Fibroblast of lung (primary cell): ENCODE measurements at regions not wholly inside any gene's neighbourhood (a gene's known extent, or its start where the extent isn't known, plus 50 kb on each side); places are given as distances from the start of the nearest gene placed in this dataset.

Experiments used
- DNase-seq, 2 donors: peaks; one replicate each; pipeline versions ENCODE4 v3.0.0 to v3.0.0-alpha.2; 2010; ENCODE audit warnings: low read depth in 2 of 2
- H2AFZ ChIP-seq: 2 replicates; pipeline ENCODE4 v1.5.1; 2012; ENCODE audit warnings: low read length, control low read depth, inconsistent platforms
- H3K27ac ChIP-seq: 2 replicates; pipeline ENCODE4 v1.5.1; 2011; ENCODE audit warnings: low read length, control low read depth; ENCODE audit not compliant: insufficient read depth
- H3K27me3 ChIP-seq: 2 replicates; pipeline ENCODE4 v1.5.1; 2011; ENCODE audit warnings: mild to moderate bottlenecking, low read length; ENCODE audit not compliant: control insufficient read depth, insufficient read depth
- H3K36me3 ChIP-seq: 2 replicates; pipeline ENCODE4 v1.5.1; 2011; ENCODE audit warnings: low read length; ENCODE audit not compliant: control insufficient read depth, insufficient read depth
- H3K4me1 ChIP-seq: 2 replicates; pipeline ENCODE4 v1.5.1; 2011; ENCODE audit warnings: low read length; ENCODE audit not compliant: control insufficient read depth, insufficient read depth; ENCODE audit errors: extremely low read depth
- H3K4me2 ChIP-seq: 2 replicates; pipeline ENCODE4 v1.5.1; 2011; ENCODE audit warnings: low read length, control low read depth; ENCODE audit not compliant: insufficient read depth; ENCODE audit errors: extremely low read depth
- H3K4me3 ChIP-seq, 4 experiments: fragments of 200-600 bp in 1 of 4; sonication (generic) in 1 of 4; replicated peaks in 1 of 4; 2 replicates each; pipeline ENCODE4 v1.5.1; 2011 to 2016; ENCODE audit warnings: low read length in 4 of 4, low read depth in 3 of 4, mild to moderate bottlenecking in 3 of 4, control low read depth in 2 of 4, inconsistent platforms in 1 of 4, mixed read lengths in 1 of 4; ENCODE audit not compliant: insufficient read depth in 1 of 4; ENCODE audit errors: control extremely low read depth in 1 of 4
- H3K79me2 ChIP-seq: 2 replicates; pipeline ENCODE4 v1.5.1; 2012; ENCODE audit warnings: mild to moderate bottlenecking, low read length, inconsistent platforms; ENCODE audit not compliant: control insufficient read depth, insufficient read depth
- H3K9ac ChIP-seq: 2 replicates; pipeline ENCODE4 v1.5.1; 2011; ENCODE audit warnings: mild to moderate bottlenecking, low read length, control low read depth; ENCODE audit not compliant: insufficient read depth
- H3K9me3 ChIP-seq: 2 replicates; pipeline ENCODE4 v1.5.1; 2012; ENCODE audit warnings: low read depth, low read length; ENCODE audit not compliant: control insufficient read depth, insufficient read depth
- H4K20me1 ChIP-seq: 2 replicates; pipeline ENCODE4 v1.5.1; 2011; ENCODE audit warnings: low read length; ENCODE audit not compliant: control insufficient read depth, insufficient read depth; ENCODE audit errors: extremely low read depth
- EZH2 ChIP-seq: IDR thresholded peaks from 2 replicates; pipeline ENCODE4 v1.5.1; 2012; ENCODE audit warnings: low read length, control low read depth, mild to moderate bottlenecking; ENCODE audit errors: missing control alignments
- TF ChIP-seq, protein P1 (sequence below), 2 donors: IDR thresholded peaks in 1 of 2; conservative IDR thresholded peaks in 1 of 2; 1 replicate in 1 of 2; 2 replicates in 1 of 2; pipeline ENCODE4 v1.5.1; 2011 to 2012; ENCODE audit warnings: low read length in 2 of 2, control low read depth in 1 of 2, inconsistent platforms in 1 of 2, low read depth in 1 of 2, mild to moderate bottlenecking in 1 of 2

DNA sequence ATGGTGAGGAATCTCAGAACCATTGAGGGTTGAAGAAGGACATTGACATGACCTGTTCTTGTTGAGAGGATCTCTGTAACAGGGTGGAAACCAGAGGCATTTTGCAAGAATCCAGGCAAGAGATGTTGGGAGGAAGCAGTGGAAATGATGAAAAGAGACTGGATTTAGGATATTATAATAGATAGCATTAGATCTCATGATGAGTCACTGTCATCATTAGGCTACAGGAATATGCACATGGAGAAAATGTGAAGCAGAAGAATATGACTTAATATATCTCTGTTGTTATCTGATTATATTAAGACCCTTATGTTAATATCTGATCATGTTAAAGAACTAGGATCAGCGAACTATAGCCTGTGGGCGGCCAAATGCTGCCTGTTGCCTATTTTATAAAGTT, 393.0 kb upstream of the MTPN start:
- H3K36me3 ChIP-seq = no peaks in the 10 kb centered on the region
- H3K4me3 ChIP-seq = no peak overlapping the region
- no peaks in the 10 kb centered on the region for H3K9me3 ChIP-seq
- no peak overlapping the region for H3K27ac ChIP-seq
- no peaks in the 10 kb centered on the region for H3K4me1 ChIP-seq
- no peak overlapping the region for H3K4me2 ChIP-seq
- no peak for DNase-seq
- no peak overlapping the region for H3K9ac ChIP-seq
- no peak overlapping the region for H2AFZ ChIP-seq
- H3K27me3 ChIP-seq = no peaks in the 10 kb centered on the region
- H3K79me2 ChIP-seq = no peaks in the 10 kb centered on the region
- no peaks in the 10 kb centered on the region for H4K20me1 ChIP-seq
- TF ChIP-seq, protein P1, sequence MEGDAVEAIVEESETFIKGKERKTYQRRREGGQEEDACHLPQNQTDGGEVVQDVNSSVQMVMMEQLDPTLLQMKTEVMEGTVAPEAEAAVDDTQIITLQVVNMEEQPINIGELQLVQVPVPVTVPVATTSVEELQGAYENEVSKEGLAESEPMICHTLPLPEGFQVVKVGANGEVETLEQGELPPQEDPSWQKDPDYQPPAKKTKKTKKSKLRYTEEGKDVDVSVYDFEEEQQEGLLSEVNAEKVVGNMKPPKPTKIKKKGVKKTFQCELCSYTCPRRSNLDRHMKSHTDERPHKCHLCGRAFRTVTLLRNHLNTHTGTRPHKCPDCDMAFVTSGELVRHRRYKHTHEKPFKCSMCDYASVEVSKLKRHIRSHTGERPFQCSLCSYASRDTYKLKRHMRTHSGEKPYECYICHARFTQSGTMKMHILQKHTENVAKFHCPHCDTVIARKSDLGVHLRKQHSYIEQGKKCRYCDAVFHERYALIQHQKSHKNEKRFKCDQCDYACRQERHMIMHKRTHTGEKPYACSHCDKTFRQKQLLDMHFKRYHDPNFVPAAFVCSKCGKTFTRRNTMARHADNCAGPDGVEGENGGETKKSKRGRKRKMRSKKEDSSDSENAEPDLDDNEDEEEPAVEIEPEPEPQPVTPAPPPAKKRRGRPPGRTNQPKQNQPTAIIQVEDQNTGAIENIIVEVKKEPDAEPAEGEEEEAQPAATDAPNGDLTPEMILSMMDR (conservative IDR thresholded peaks at IDR 0.05 in 1 of 2, IDR thresholded peaks at IDR 0.05 in 1 of 2; ENCODE audit: low read depth in 1 of 2, low read length in 2 of 2) = no peak
- no peak for TF ChIP-seq EZH2

DNA sequence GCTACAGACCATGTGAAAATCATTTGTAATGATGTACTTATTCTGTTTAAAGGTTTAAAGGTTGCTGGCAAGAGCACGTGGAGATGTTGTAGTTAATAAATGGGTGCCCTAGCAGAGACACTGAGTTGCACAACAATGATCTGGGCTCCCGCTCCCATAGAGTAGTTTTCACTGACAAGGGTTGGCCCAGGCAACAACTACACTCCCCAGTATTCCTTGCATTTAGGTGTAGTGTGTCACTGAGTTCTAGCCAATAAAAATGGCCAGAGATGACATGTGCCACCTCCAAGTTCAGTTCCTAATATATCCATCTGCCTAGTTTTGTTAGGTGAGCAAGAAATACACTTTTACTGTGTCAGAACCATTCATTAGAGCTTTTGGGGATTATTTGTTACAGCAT, 392.1 kb upstream of the MTPN start:
- no peak for DNase-seq
- H3K9ac ChIP-seq = no peak overlapping the region
- no peak overlapping the region for H3K27ac ChIP-seq
- no peak overlapping the region for H2AFZ ChIP-seq
- no peaks in the 10 kb centered on the region for H3K27me3 ChIP-seq
- no peak overlapping the region for H3K4me2 ChIP-seq
- no peaks in the 10 kb centered on the region for H3K79me2 ChIP-seq
- H3K4me3 ChIP-seq = no peak overlapping the region
- TF ChIP-seq, protein P1 (conservative IDR thresholded peaks at IDR 0.05 in 1 of 2, IDR thresholded peaks at IDR 0.05 in 1 of 2; ENCODE audit: low read depth in 1 of 2, low read length in 2 of 2) = no peak
- TF ChIP-seq EZH2 = no peak
- H3K9me3 ChIP-seq = no peaks in the 10 kb centered on the region
- no peaks in the 10 kb centered on the region for H3K36me3 ChIP-seq
- H3K4me1 ChIP-seq = no peaks in the 10 kb centered on the region
- no peaks in the 10 kb centered on the region for H4K20me1 ChIP-seq

DNA sequence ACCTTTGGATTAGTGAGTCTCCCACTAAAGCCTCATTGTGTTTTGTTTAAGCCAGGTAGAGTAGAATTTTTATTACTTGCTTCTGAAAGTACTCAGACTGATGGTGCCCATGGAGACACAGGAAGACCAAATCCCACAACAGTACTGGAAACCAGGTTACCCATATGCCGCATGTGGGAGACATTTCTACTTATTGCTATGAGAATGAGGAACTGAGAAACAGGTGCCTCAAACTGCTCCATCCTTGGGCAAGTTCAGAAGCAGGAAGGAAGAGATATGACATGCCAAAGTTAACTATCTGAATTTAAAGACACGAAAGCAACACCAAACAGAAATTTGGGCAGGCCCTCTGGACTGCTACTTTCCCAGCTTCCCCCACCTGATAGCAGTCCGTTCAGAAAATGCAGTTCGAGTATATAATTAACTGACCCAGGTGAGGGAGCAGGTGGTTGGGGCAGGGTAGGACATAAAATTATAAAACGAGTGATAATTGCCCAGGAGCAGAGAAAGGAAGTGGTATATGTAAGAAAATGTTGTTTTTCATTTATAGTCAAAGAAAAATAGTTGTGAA, 382.3 kb upstream of the MTPN start:
- Histone ChIP-seq H3K9ac (no peak overlapping the region), H2AFZ (no peak overlapping the region), H3K79me2 (no peaks in the 10 kb centered on the region), H3K27ac (no peak overlapping the region), H3K9me3 (no peaks in the 10 kb centered on the region), H3K4me3 (no peak overlapping the region), H3K27me3 (no peaks in the 10 kb centered on the region), H3K36me3 (no peaks in the 10 kb centered on the region), H4K20me1 (no peaks in the 10 kb centered on the region), H3K4me2 (no peak overlapping the region), H3K4me1 (no peaks in the 10 kb centered on the region)
- TF ChIP-seq EZH2 = no peak
- TF ChIP-seq, protein P1 (conservative IDR thresholded peaks at IDR 0.05 in 1 of 2, IDR thresholded peaks at IDR 0.05 in 1 of 2; ENCODE audit: low read depth in 1 of 2, low read length in 2 of 2) = no peak
- DNase-seq = no peak
